ENCODE measurements at regions not wholly inside any gene's neighbourhood (a gene's known extent, or its start where the extent isn't known, plus 50 kb on each side); places are given as distances from the start of the nearest gene placed in this dataset.

- no peak for DNase-seq (ENCODE audit: low spot score)
Observed at GRCh38 chr14:66114071-66114470, 372.1 kb upstream of the CCDC196 start.

- DNase-seq (ENCODE audit: low spot score), result no peak
Observed at GRCh38 chr14:66115740-66116502, 370.2 kb upstream of the CCDC196 start.

- no peak for DNase-seq (ENCODE audit: low spot score)
Observed at GRCh38 chr14:66116732-66117131, 369.4 kb upstream of the CCDC196 start.

- DNase-seq (ENCODE audit: low spot score), result peak; percentile 8
Observed at GRCh38 chr14:66117600-66117999, 368.6 kb upstream of the CCDC196 start.

- DNase-seq (ENCODE audit: low spot score), result no peak
Observed at GRCh38 chr14:66119606-66120231, 366.5 kb upstream of the CCDC196 start.

GRCh38 chr14:66120402-66120801 is 365.8 kb upstream of the CCDC196 start:
- DNase-seq (ENCODE audit: low spot score), result no peak

- DNase-seq (ENCODE audit: low spot score), result no peak
Observed at GRCh38 chr14:66121859-66122258, 364.3 kb upstream of the CCDC196 start.

- no peak for DNase-seq (ENCODE audit: low spot score)
Observed at GRCh38 chr14:66129224-66129623, 356.9 kb upstream of the CCDC196 start.

GRCh38 chr14:66131111-66131510 is 355.1 kb upstream of the CCDC196 start:
- DNase-seq (ENCODE audit: low spot score), result no peak

- DNase-seq (ENCODE audit: low spot score), result no peak
Observed at GRCh38 chr14:66133666-66134065, 352.5 kb upstream of the CCDC196 start.

GRCh38 chr14:66135831-66136230 is 350.3 kb upstream of the CCDC196 start:
- no peak for DNase-seq (ENCODE audit: low spot score)

- DNase-seq (ENCODE audit: low spot score), result no peak
Observed at GRCh38 chr14:66137081-66137480, 349.1 kb upstream of the CCDC196 start.

- DNase-seq (ENCODE audit: low spot score), result no peak
Observed at GRCh38 chr14:66139432-66139831, 346.7 kb upstream of the CCDC196 start.

GRCh38 chr14:66140213-66140918 is 345.8 kb upstream of the CCDC196 start:
- no peak for DNase-seq (ENCODE audit: low spot score)

GRCh38 chr14:66140963-66141362 is 345.2 kb upstream of the CCDC196 start:
- DNase-seq (ENCODE audit: low spot score), result no peak

GRCh38 chr14:66141733-66142132 is 344.4 kb upstream of the CCDC196 start:
- DNase-seq (ENCODE audit: low spot score), result no peak

GRCh38 chr14:66143387-66144112 is 342.6 kb upstream of the CCDC196 start:
- DNase-seq (ENCODE audit: low spot score), result no peak

GRCh38 chr14:66152302-66152701 is 333.9 kb upstream of the CCDC196 start:
- no peak for DNase-seq (ENCODE audit: low spot score)

GRCh38 chr14:66152747-66153146 is 333.4 kb upstream of the CCDC196 start:
- no peak for DNase-seq (ENCODE audit: low spot score)

- DNase-seq (ENCODE audit: low spot score), result no peak
Observed at GRCh38 chr14:66163023-66163422, 323.1 kb upstream of the CCDC196 start.

GRCh38 chr14:66165337-66165736 is 320.8 kb upstream of the CCDC196 start:
- DNase-seq (ENCODE audit: low spot score), result no peak

GRCh38 chr14:66174453-66174891 is 311.7 kb upstream of the CCDC196 start:
- no peak for DNase-seq (ENCODE audit: low spot score)
